Mesothelial cell of epicardium (in vitro differentiated cells): ENCODE measurements at regions not wholly inside any gene's neighbourhood (a gene's known extent, or its start where the extent isn't known, plus 50 kb on each side); places are given as distances from the start of the nearest gene placed in this dataset.

ENCODE experiments used
- DNase-seq, 2 experiments: peaks; one replicate each; pipeline ENCODE4 v3.0.0; 2021; ENCODE audit warnings: low spot score in 2 of 2; ENCODE audit not compliant: unreplicated experiment in 2 of 2
- H3K27ac Mint-ChIP-seq: 2 replicates; pipeline ENCODE4 v1.8.0; 2021; ENCODE audit warnings: mixed read lengths
- H3K27me3 Mint-ChIP-seq: 2 replicates; pipeline ENCODE4 v1.8.0; 2021; ENCODE audit warnings: low read depth, mixed read lengths
- H3K36me3 Mint-ChIP-seq: 2 replicates; pipeline ENCODE4 v1.8.0; 2021; ENCODE audit warnings: mixed read lengths
- H3K4me1 Mint-ChIP-seq: 2 replicates; pipeline ENCODE4 v1.8.0; 2021; ENCODE audit warnings: mixed read lengths
- H3K4me3 Mint-ChIP-seq: 2 replicates; pipeline ENCODE4 v1.8.0; 2021; ENCODE audit warnings: mild to moderate bottlenecking, moderate library complexity, mixed read lengths
- H3K9me3 Mint-ChIP-seq: 2 replicates; pipeline ENCODE4 v1.8.0; 2021; ENCODE audit warnings: mixed read lengths
- CTCF ChIP-seq: fragments of 200-600 bp; sonication (generic); IDR thresholded peaks from one replicate; pipeline ENCODE4 v1.5.0; 2021; ENCODE audit warnings: antibody characterized with exemption; ENCODE audit not compliant: unreplicated experiment

GRCh38 chr4:11732155-11732554 is 303.5 kb upstream of the HS3ST1 start:
- H3K4me1 Mint-ChIP-seq: no peaks in the 10 kb centered on the region
- no peaks in the 10 kb centered on the region for H3K36me3 Mint-ChIP-seq
- no peaks in the 10 kb centered on the region for H3K27me3 Mint-ChIP-seq
- no peak overlapping the region for H3K4me3 Mint-ChIP-seq
- DNase-seq: no peak
- no peak for TF ChIP-seq CTCF
- no peaks in the 10 kb centered on the region for H3K9me3 Mint-ChIP-seq
- no peak overlapping the region for H3K27ac Mint-ChIP-seq

- Mint-ChIP-seq H3K27ac (no peak overlapping the region), H3K9me3 (peaks cover 4% of the 10 kb centered on the region), H3K27me3 (no peaks in the 10 kb centered on the region), H3K36me3 (no peaks in the 10 kb centered on the region), H3K4me1 (no peaks in the 10 kb centered on the region), H3K4me3 (no peak overlapping the region)
- DNase-seq: no peak
- TF ChIP-seq CTCF: no peak
Observed at GRCh38 chr4:11730545-11730944, 301.9 kb upstream of the HS3ST1 start.

GRCh38 chr4:11729548-11729947 is 300.9 kb upstream of the HS3ST1 start:
- no peak overlapping the region for H3K4me3 Mint-ChIP-seq
- H3K9me3 Mint-ChIP-seq: peaks cover 4% of the 10 kb centered on the region
- no peaks in the 10 kb centered on the region for H3K4me1 Mint-ChIP-seq
- no peaks in the 10 kb centered on the region for H3K27me3 Mint-ChIP-seq
- no peak for DNase-seq
- H3K27ac Mint-ChIP-seq: no peak overlapping the region
- no peaks in the 10 kb centered on the region for H3K36me3 Mint-ChIP-seq
- TF ChIP-seq CTCF: no peak

- no peak for TF ChIP-seq CTCF
- DNase-seq: no peak
- Mint-ChIP-seq H3K9me3 (peaks cover 4% of the 10 kb centered on the region), H3K27ac (no peak overlapping the region), H3K27me3 (peaks cover 2% of the 10 kb centered on the region), H3K4me3 (no peak overlapping the region), H3K36me3 (no peaks in the 10 kb centered on the region), H3K4me1 (no peaks in the 10 kb centered on the region)
Observed at GRCh38 chr4:11727903-11728564, 299.3 kb upstream of the HS3ST1 start.

- no peak for TF ChIP-seq CTCF
- Mint-ChIP-seq H3K27ac (no peak overlapping the region), H3K9me3 (peaks cover 4% of the 10 kb centered on the region), H3K4me1 (no peaks in the 10 kb centered on the region), H3K4me3 (no peak overlapping the region), H3K36me3 (no peaks in the 10 kb centered on the region), H3K27me3 (peaks cover 2% of the 10 kb centered on the region)
- no peak for DNase-seq
Observed at GRCh38 chr4:11724731-11725130, 296.0 kb upstream of the HS3ST1 start.

- H3K36me3 Mint-ChIP-seq: peaks cover 3% of the 10 kb centered on the region
- no peak for TF ChIP-seq CTCF
- peaks cover 2% of the 10 kb centered on the region for H3K27me3 Mint-ChIP-seq
- no peaks in the 10 kb centered on the region for H3K4me1 Mint-ChIP-seq
- no peak for DNase-seq
- H3K27ac Mint-ChIP-seq: no peak overlapping the region
- peaks cover 13% of the 10 kb centered on the region for H3K9me3 Mint-ChIP-seq
- H3K4me3 Mint-ChIP-seq: no peak overlapping the region
Observed at GRCh38 chr4:11722223-11722622, 293.5 kb upstream of the HS3ST1 start.
